Stimulated activated CD8-positive, alpha-beta memory T cell treated with anti-CD3 and anti-CD28 coated beads, Interleukin-7, amount 100 ng/mL, for 4 hours (primary cell): ENCODE measurements at regions not wholly inside any gene's neighbourhood (a gene's known extent, or its start where the extent isn't known, plus 50 kb on each side); places are given as distances from the start of the nearest gene placed in this dataset.
"Not testable (repeated sequence)": the region's sequence is repeated elsewhere in the genome, so short reads cannot be mapped to it uniquely, and the experiment has no call there.

Source experiments
- DNase-seq, 2 donors: peaks; one replicate each; pipeline ENCODE4 v3.0.0-alpha.2; 2020; ENCODE audit warnings: low read depth in 2 of 2

DNA sequence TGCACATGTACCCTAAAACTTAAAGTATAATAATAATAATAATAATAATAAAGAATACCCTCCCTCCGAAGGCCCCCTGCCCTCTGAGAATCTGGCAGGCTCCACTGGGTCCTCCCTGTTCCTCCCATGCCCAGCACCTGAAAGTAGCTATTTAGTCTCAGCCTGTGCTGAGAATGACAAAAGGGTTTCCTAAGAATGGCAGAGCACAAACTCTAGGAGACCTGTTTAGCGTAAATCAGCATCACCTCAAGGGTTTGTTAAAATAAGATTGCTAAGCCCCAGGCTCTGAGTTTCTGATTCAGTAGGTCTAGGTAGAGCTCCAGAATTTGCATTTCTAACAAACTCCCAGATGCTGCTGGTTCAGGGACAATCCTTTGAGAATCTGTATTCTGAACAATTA, 606.8 kb upstream of the CDH11 start:
- no peak for DNase-seq

DNA sequence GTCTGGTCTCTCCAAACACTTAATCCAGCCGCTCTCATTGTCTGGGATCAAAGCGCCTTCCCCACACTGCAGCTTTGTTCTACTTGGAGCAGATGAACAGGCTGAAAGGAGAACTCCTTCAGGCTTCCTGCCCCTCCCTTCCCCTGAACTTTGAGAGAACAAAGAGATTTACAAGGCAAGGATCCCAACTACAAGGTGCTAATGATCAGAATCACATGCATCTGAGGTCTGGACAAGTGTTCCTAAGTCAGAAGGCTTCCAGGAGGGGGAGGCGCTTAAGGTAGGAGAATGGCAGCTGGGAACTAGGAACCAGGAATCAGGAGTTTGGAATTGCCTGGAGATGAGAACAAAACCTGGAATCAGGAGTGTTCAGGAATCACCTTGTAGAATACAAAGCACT, 606.3 kb upstream of the CDH11 start:
- DNase-seq: no peak

DNA sequence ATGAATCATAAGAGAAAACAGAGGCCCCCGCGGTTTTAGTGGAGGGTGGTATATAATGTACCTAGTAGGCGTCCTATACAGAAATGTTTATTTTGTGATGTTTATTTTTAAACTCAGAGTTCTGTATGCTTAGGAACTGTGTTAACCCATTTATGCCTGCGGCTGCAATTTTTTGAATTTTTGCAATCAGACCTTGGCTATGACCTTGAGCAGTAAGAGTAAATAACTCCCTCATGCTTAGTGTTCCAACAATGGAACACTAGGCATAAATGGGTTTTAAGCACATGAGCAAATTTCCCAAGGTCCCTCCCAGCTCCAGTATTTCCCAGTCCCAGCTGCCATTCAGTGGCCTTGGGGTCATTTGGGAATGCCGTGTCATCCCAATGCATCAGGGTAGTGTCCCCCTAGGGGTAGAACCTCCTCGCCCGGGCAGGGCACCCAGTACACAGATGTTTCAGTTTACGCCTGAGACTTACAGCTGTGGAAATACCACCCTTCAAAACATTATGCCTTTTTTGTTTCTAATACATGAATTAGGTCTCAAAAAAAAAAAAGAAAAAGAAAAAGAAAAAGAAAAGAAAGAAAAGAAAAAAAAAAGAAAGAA, 605.8 kb upstream of the CDH11 start:
- DNase-seq: no peak

DNA sequence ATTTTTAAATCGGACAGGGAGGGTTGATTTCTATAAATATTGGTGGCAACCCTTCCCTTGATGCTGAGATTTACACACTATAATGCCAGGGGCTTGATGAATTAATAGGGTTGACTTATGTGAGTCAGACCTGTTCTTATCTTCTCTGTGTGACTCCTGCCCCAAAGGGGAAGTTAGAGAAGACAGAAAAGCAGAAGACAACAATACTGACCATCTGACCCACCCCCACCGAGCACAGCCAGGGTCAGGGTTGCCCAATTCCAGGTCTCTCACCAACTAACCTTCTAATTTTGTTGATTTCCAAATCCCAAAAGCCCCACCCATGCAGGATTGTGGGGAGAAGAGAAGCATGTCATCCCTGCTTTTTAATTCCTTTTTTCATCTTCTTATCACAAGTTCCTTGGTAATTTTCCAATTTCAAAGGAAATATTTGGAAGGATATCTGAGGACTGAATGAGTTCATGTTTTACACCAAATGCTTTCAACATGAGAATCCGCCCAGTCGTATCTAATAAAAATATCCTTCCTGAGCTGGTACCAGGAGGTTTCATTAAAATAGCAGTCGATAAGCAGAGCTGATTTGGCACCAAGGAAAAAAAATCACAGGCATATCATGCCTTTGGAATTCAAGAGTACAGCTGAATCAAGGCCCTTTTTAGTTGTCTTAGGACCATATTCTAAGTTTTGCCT, 603.4 kb upstream of the CDH11 start:
- DNase-seq: no peak

DNA sequence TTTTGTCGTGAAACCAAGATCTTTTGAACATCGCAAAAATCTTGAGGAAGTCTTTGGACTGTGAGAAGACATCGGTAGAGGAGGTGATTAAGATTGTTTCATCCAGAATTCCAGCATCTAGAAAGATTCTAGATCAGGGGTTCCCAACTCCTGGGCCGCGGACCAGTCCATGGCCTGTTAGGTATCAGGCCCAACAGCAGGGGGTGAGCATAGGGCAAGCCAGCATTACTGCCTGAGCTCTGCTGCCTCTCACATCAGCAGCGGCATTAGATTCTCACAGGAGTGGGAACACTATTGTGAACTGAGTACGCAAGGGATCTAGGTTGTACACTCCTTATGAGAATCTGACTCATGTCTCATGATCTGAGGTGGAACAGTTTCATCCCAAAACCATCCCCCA, 600.6 kb upstream of the CDH11 start:
- no peak for DNase-seq

- DNase-seq: no peak
Observed at GRCh38 chr16:65717846-65718245, 596.0 kb upstream of the CDH11 start.

- no peak for DNase-seq
Observed at GRCh38 chr16:65716737-65717700, 595.2 kb upstream of the CDH11 start.

- DNase-seq: no peak
Observed at GRCh38 chr16:65713181-65713808, 591.4 kb upstream of the CDH11 start.

DNA sequence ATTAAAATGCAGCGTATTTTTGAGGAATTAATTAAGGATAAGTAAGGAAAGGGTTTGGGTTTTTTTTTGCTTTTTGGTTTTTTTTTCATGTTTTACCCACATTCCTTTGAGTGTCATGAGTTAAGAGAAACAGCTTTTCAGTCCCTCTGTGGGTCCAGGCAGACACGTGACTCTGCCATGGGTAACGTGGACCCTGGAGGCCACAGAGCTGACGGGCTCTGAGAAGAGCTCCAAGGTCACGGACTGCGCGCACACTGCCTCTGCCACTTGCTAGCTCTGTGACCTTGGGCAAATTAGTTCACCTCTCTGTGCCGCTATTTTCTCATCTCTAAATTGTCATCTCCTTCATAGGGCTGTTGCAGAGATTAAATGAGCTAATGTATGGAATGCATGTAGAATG, 588.2 kb upstream of the CDH11 start:
- DNase-seq: no peak

GRCh38 chr16:65704866-65705265, 583.0 kb upstream of the CDH11 start:
- DNase-seq: no peak

- DNase-seq: no peak
Observed at GRCh38 chr16:65702707-65703402, 581.0 kb upstream of the CDH11 start.

GRCh38 chr16:65700596-65700995, 578.7 kb upstream of the CDH11 start:
- no peak for DNase-seq

GRCh38 chr16:65698791-65699321, 577.0 kb upstream of the CDH11 start:
- DNase-seq: no peak

DNA sequence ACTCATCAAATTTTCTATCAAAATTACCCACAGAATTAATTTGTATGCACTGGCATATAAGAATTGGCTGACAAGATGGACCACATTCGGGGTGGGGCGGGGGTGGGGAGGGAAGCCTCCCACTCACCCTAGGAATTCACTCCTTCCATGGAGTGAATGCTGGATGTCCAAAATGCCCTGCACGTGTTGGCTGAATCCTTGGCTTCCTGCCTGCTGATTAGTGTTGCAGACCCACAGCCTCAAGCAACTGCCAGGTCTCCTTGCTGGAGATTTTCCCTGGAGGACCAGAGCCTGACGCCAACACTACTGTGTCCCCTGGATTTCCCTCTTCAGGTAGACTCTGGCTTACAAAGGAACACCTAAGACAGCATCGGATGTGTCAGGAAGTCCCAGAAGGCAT, 575.7 kb upstream of the CDH11 start:
- DNase-seq: no peak

DNA sequence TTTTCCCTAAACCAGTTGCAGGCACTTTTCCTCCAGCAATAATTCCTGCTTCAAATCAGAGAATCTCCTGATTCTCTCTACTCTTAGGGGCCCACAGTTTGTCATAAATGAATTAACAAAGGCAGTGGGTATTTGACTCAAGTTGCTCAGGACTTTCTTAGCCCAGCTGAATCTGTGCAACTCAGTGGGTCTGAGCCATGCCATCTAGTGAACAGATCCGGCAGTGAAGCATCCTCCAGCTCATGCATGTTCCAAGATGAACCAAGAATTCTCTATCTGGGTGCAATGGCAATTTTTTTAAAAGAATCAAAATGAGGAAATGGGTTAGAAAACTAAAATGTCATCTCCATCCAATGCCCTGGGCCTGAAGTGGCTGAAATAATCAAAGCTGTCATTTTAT, 575.2 kb upstream of the CDH11 start:
- DNase-seq: no peak

DNA sequence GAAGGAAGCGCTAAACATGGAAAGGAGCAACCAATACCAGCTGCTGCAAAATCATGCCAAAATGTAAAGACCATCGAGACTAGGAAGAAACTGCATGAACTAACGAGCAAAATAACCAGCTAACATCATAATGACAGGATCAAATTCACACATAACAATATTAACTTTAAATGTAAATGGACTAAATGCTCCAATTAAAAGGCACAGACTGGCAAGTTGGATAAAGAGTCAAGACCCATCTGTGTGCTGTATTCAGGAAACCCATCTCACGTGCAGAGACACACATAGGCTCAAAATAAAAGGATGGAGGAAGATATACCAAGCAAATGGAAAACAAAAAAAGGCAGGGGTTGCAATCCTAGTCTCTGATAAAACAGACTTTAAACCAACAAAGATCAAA, 570.0 kb upstream of the CDH11 start:
- DNase-seq: not testable (repeated sequence)

- no peak for DNase-seq
Observed at GRCh38 chr16:65689726-65690125, 567.9 kb upstream of the CDH11 start.

- DNase-seq: no peak
Observed at GRCh38 chr16:65688301-65688700, 566.4 kb upstream of the CDH11 start.

GRCh38 chr16:65684230-65684629, 562.4 kb upstream of the CDH11 start:
- DNase-seq: no peak

- no peak for DNase-seq
Observed at GRCh38 chr16:65681406-65681805, 559.5 kb upstream of the CDH11 start.

DNA sequence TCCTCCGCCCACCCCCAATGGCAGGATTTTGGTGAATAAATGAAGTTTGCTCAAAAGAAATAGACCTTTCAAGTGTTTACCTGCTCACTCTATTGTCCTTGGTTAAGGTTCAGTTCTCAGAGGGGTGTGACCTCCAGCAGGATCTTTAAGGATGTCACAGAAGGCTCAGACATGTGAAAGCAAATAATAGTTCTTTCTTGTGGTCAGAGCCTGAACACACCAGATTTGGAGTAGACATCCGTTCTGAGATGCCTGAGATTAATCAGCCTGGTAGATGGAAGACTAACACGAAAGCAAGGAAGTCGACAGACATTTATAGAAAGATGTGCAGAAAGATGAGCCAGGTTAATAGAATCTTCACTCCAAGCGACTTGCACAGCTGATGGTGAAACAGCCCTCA, 557.9 kb upstream of the CDH11 start:
- DNase-seq: no peak
